ENCODE measurements at regions not wholly inside any gene's neighbourhood (a gene's known extent, or its start where the extent isn't known, plus 50 kb on each side); places are given as distances from the start of the nearest gene placed in this dataset.
A peak's percentile ranks its signal among the peaks of the same experiment; 100 is the strongest.

- peaks cover 2% of the 10 kb centered on the region for H3K36me3 Mint-ChIP-seq (ENCODE audit: insufficient read depth)
- DNase-seq (ENCODE audit: low spot score, unreplicated experiment): no peak
- no peak overlapping the region for H3K4me3 Mint-ChIP-seq (ENCODE audit: low read depth)
- peaks cover 12% of the 10 kb centered on the region for H3K9me3 Mint-ChIP-seq (ENCODE audit: low read depth)
- H3K4me1 Mint-ChIP-seq (ENCODE audit: low read depth): peaks cover 36% of the 10 kb centered on the region
- no peak overlapping the region for H3K27ac Mint-ChIP-seq
- TF ChIP-seq, protein P1, sequence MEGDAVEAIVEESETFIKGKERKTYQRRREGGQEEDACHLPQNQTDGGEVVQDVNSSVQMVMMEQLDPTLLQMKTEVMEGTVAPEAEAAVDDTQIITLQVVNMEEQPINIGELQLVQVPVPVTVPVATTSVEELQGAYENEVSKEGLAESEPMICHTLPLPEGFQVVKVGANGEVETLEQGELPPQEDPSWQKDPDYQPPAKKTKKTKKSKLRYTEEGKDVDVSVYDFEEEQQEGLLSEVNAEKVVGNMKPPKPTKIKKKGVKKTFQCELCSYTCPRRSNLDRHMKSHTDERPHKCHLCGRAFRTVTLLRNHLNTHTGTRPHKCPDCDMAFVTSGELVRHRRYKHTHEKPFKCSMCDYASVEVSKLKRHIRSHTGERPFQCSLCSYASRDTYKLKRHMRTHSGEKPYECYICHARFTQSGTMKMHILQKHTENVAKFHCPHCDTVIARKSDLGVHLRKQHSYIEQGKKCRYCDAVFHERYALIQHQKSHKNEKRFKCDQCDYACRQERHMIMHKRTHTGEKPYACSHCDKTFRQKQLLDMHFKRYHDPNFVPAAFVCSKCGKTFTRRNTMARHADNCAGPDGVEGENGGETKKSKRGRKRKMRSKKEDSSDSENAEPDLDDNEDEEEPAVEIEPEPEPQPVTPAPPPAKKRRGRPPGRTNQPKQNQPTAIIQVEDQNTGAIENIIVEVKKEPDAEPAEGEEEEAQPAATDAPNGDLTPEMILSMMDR (IDR thresholded peaks at IDR 0.05; ENCODE audit: unreplicated experiment): no peak
- H3K27me3 Mint-ChIP-seq: no peaks in the 10 kb centered on the region
These were observed 60.0 kb upstream of the VTCN1 start for GRCh38 chr1:117270679-117271078.

DNA sequence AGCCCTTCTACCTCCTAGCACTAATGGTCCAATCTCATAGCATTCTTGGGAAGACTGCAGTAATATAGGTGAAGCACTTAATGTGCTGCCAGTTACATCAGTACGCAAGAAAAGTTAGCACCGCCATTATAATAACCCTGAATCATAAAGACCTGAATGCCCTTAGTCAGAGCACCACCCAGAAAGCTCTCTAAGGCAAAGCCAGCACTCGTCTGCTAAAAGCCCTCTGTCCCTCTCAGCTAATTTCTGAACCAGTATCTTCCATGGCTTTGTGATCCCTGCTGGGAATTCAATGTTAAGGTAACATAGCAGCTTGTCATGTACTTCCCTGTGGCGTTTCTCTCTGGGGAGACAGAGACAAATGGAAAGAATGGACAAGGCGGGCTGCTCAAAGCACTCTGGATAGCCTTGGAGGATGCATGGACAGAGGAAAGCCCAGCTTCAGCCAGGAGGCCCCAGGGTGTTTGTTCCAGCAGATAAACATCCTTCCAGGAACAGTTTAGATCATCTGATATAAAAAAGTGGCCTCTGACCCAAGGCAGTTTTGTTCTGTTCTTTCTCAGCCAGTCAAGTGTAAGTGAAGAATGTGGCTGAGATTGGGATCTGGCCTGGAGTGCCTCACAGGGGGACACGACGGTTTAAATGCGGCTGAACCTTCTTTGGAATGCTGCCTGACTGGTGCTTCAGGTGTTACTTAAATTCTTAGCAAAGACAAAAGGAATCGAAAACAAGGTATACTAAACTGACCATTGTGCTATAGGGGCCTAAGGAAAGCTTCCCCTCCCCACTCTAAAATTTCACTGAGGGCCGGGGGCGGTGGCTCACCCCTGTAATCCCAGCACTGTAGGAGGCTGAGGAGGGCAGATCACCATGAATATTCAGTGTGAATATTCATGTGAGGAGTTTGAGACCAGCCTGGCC lies 58.1 kb upstream of the VTCN1 start:
- TF ChIP-seq, protein P1 (IDR thresholded peaks at IDR 0.05; ENCODE audit: unreplicated experiment): no peak
- Mint-ChIP-seq H3K9me3 (ENCODE audit: low read depth) (peaks cover 12% of the 10 kb centered on the region), H3K27me3 (no peaks in the 10 kb centered on the region), H3K4me3 (ENCODE audit: low read depth) (peak overlapping the region; percentile 20), H3K27ac (peak overlapping the region; percentile 90), H3K36me3 (ENCODE audit: insufficient read depth) (peaks cover 2% of the 10 kb centered on the region), H3K4me1 (ENCODE audit: low read depth) (peaks cover 36% of the 10 kb centered on the region)
- DNase-seq (ENCODE audit: low spot score, unreplicated experiment): no peak

DNA sequence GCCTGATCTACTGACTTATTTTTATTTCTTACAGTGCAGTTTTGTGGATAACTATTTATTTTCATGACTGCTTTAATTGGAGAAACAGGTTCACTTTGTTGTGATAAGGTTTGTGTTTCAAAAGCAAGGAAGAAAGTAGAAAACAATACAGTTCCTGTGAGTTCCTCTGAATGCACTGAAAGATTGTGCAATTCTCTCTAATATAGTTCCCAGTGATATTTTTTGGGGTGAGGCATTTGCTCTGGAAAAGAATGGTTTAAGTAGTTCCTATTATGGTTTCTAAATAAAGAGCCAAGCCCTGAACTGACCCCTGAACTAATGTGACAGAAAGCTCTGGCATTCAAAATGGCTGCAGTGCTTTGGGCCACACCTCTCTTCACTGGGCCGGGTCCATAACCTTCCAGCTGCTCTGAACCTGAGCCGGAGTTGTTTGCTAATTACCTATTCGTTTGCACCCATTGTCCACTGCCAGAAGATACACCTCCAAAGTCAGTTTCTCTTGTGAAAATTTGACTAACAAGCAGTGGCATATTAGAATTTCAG lies 56.6 kb upstream of the VTCN1 start:
- H3K4me1 Mint-ChIP-seq (ENCODE audit: low read depth): peaks cover 36% of the 10 kb centered on the region
- no peaks in the 10 kb centered on the region for H3K36me3 Mint-ChIP-seq (ENCODE audit: insufficient read depth)
- no peak for DNase-seq (ENCODE audit: low spot score, unreplicated experiment)
- H3K27ac Mint-ChIP-seq: no peak overlapping the region
- H3K9me3 Mint-ChIP-seq (ENCODE audit: low read depth): no peaks in the 10 kb centered on the region
- H3K4me3 Mint-ChIP-seq (ENCODE audit: low read depth): no peak overlapping the region
- TF ChIP-seq, protein P1 (IDR thresholded peaks at IDR 0.05; ENCODE audit: unreplicated experiment): no peak
- H3K27me3 Mint-ChIP-seq: no peaks in the 10 kb centered on the region

- Mint-ChIP-seq H3K9me3 (ENCODE audit: low read depth) (peaks cover 12% of the 10 kb centered on the region), H3K36me3 (ENCODE audit: insufficient read depth) (peaks cover 5% of the 10 kb centered on the region), H3K27me3 (no peaks in the 10 kb centered on the region), H3K27ac (no peak overlapping the region), H3K4me1 (ENCODE audit: low read depth) (peaks cover 4% of the 10 kb centered on the region), H3K4me3 (ENCODE audit: low read depth) (no peak overlapping the region)
- TF ChIP-seq, protein P1 (IDR thresholded peaks at IDR 0.05; ENCODE audit: unreplicated experiment): no peak
- no peak for DNase-seq (ENCODE audit: low spot score, unreplicated experiment)
These were observed 52.2 kb upstream of the VTCN1 start for GRCh38 chr1:117262976-117263375.

GRCh38 chr1:117261424-117261785 lies 50.7 kb upstream of the VTCN1 start:
- Mint-ChIP-seq H3K4me1 (ENCODE audit: low read depth) (no peaks in the 10 kb centered on the region), H3K27ac (no peak overlapping the region), H3K4me3 (ENCODE audit: low read depth) (no peak overlapping the region), H3K9me3 (ENCODE audit: low read depth) (peaks cover 16% of the 10 kb centered on the region), H3K36me3 (ENCODE audit: insufficient read depth) (peaks cover 7% of the 10 kb centered on the region), H3K27me3 (peaks cover 2% of the 10 kb centered on the region)
- no peak for DNase-seq (ENCODE audit: low spot score, unreplicated experiment)
- TF ChIP-seq, protein P1 (IDR thresholded peaks at IDR 0.05; ENCODE audit: unreplicated experiment): no peak
